Heart right ventricle (tissue), 16 donors: ENCODE measurements at regions not wholly inside any gene's neighbourhood (a gene's known extent, or its start where the extent isn't known, plus 50 kb on each side); places are given as distances from the start of the nearest gene placed in this dataset.

Source experiments
- ATAC-seq, 8 donors: fragments of 200-7000 bp; cut with Tn5 transposase; one replicate each; pipeline ENCODE4 v1.9.1; 2020; ENCODE audit warnings: mild to moderate bottlenecking in 8 of 8, moderate library complexity in 8 of 8, moderate number of reproducible peaks in 1 of 8
- DNase-seq, 2 donors: peaks; one replicate each; pipeline ENCODE4 v3.0.0-alpha.2; 2020
- H3K27ac ChIP-seq, 10 donors: fragments of 200-600 bp; sonication (generic) in 2 of 10; one replicate each; pipeline versions ENCODE4 v1.5.0 to v1.8.0; 2020 to 2022; ENCODE audit warnings: mild to moderate bottlenecking in 3 of 10
- H3K27me3 ChIP-seq, 7 donors: fragments of 200-600 bp; one replicate each; pipeline ENCODE4 v1.8.0; 2021 to 2022; ENCODE audit warnings: mild to moderate bottlenecking in 2 of 7
- H3K36me3 ChIP-seq, 9 donors: fragments of 200-600 bp; sonication (generic) in 1 of 9; one replicate each; pipeline versions ENCODE4 v1.5.0 to v1.8.0; 2020 to 2022; ENCODE audit warnings: mild to moderate bottlenecking in 2 of 9
- H3K4me1 ChIP-seq, 9 donors: fragments of 200-600 bp; sonication (generic) in 1 of 9; one replicate each; pipeline versions ENCODE4 v1.5.0 to v1.8.0; 2020 to 2022; ENCODE audit warnings: mild to moderate bottlenecking in 4 of 9
- H3K4me3 ChIP-seq, 10 donors: fragments of 200-600 bp; sonication (generic) in 2 of 10; one replicate each; pipeline versions ENCODE4 v1.5.0 to v1.8.0; 2020 to 2022; ENCODE audit warnings: mild to moderate bottlenecking in 7 of 10, moderate library complexity in 2 of 10
- H3K9me3 ChIP-seq, 11 donors: fragments of 200-600 bp in 10 of 11; sonication (generic) in 2 of 11; one replicate each; pipeline versions ENCODE4 v1.5.0 to v1.8.0; 2013 to 2022; ENCODE audit warnings: mild to moderate bottlenecking in 2 of 11, control low read depth in 1 of 11, moderate library complexity in 1 of 11
- CTCF ChIP-seq, 9 donors: fragments of 200-600 bp; sonication (generic) in 2 of 9; IDR thresholded peaks; one replicate each; pipeline versions ENCODE4 v1.5.0 to v1.8.0; 2021 to 2022; ENCODE audit warnings: antibody characterized with exemption in 9 of 9, mild to moderate bottlenecking in 5 of 9, moderate library complexity in 1 of 9
- WGBS, 2 donors: extraction: QIAGEN DNeasy Blood & Tissue Kit; methylation state at CpG; one replicate each; pipeline ENCODE4 v1.1.7; 2013; ENCODE audit warnings: inconsistent platforms in 1 of 2; 5-methylcytosine and 5-hydroxymethylcytosine counted together
- intact Hi-C, 10 donors: fragments of 100-400 bp; cut with DNase I; formaldehyde crosslinking; loops; one replicate each; pipeline versions ENCODE4 v1.11.1 to v1.14.2; 2022
- donor health status: Arrhythmogenic right ventricular cardiomyopathy.
- donor health status: ischemic (EF 13 %, LVEDD 7.1; RV severe dilation, severe dysfunction).
- donor health status: healthy with polysubstance abuse.
- donor health status: DM: no; HTN: yes; CAD: no.
- donor health status: DM: no; HTN: no; CAD: no.
- donor health status: ischemic (EF 25% LVEDD 6.9; RV normal size, moderate dysfunction).
- donor health status: ischemic (EF 25% LVEDD 5.7; RV mildly dilated, moderate dysfunction).
- donor health status: healthy.
- donor health status: DM: yes; HTN: yes; CAD: no.
- donor health status: Ischemic cardiomyopathy.
- donor health status: ischemic (EF 35%, LVEDD 5.7; RV mildly dilated, moderate dysfunction).
- donor health status: nonischemic (EF 11% LVEDD 7.7; RV severe dilation, severe dysfunction).
- donor health status: DM: yes; HTN: yes; CAD: no.
- donor health status: PGD.
- donor health status: ischemic (EF 29% LVEDD 5.4; RV normal size, mild dysfunction).
- donor health status: nonischemic (EF 23%, LVEDD 6.1; RV moderate dilation, normal function).

- DNase-seq (no peak), ATAC-seq (no peak)
- intact Hi-C loops = no loop called here
- H3K9me3 ChIP-seq = peaks cover 0 to 12% (median 0%) of the 10 kb centered on the region in 11 donors
- no peaks in the 10 kb centered on the region for H3K4me1 ChIP-seq
- no peaks in the 10 kb centered on the region for H3K36me3 ChIP-seq
- H3K27me3 ChIP-seq = no peaks in the 10 kb centered on the region
- H3K4me3 ChIP-seq = no peak overlapping the region
- H3K27ac ChIP-seq = no peak overlapping the region
- WGBS, 2 donors = 81 to 82% methylated on average over 3 of the region's 3 CpGs
- TF ChIP-seq CTCF (IDR thresholded peaks at IDR 0.05) = no peak
These were observed 117.7 kb upstream of the VCX3B start for GRCh38 chrX:8346892-8347291.

GRCh38 chrX:8349816-8350544 lies 114.7 kb upstream of the VCX3B start:
- 86 to 100% methylated on average over 1 of the region's 1 CpG for WGBS, 2 donors
- TF ChIP-seq CTCF (IDR thresholded peaks at IDR 0.05) = no peak
- no peaks in the 10 kb centered on the region for H3K4me1 ChIP-seq
- ATAC-seq (no peak), DNase-seq (no peak)
- H3K27me3 ChIP-seq = no peaks in the 10 kb centered on the region
- peaks cover 0 to 7% (median 0%) of the 10 kb centered on the region in 11 donors for H3K9me3 ChIP-seq
- H3K36me3 ChIP-seq = no peaks in the 10 kb centered on the region
- no peak overlapping the region for H3K4me3 ChIP-seq
- intact Hi-C loops = no loop called here
- no peak overlapping the region for H3K27ac ChIP-seq

GRCh38 chrX:8358302-8358701 lies 106.3 kb upstream of the VCX3B start:
- WGBS, 2 donors = 79 to 86% methylated on average over 3 of the region's 3 CpGs
- intact Hi-C loops = no loop called here
- Histone ChIP-seq H3K27ac (no peak overlapping the region), H3K36me3 (no peaks in the 10 kb centered on the region), H3K27me3 (no peaks in the 10 kb centered on the region), H3K4me3 (no peak overlapping the region), H3K9me3 (peaks cover 0 to 12% (median 0%) of the 10 kb centered on the region in 11 donors), H3K4me1 (no peaks in the 10 kb centered on the region)
- no peak for TF ChIP-seq CTCF (IDR thresholded peaks at IDR 0.05)
- no peak for DNase-seq
- ATAC-seq = no peak

- no peak overlapping the region for H3K4me3 ChIP-seq
- peak in 8 of 9 donors; percentile 18 to 56 (median 42) for TF ChIP-seq CTCF (IDR thresholded peaks at IDR 0.05)
- DNase-seq (no peak), ATAC-seq (no peak)
- H3K9me3 ChIP-seq = no peaks in the 10 kb centered on the region
- peaks cover 0 to 10% (median 0%) of the 10 kb centered on the region in 9 donors for H3K4me1 ChIP-seq
- no peaks in the 10 kb centered on the region for H3K36me3 ChIP-seq
- intact Hi-C loops = loop anchor here in 8 of 10 donors (5.0 to 10.0 kb wide), 4 partner anchors 360 to 373 kb away; partner anchors contain the start of gene ANOS1 (in 6 of the 8)
- 50 to 55% methylated on average over 13 of the region's 13 CpGs for WGBS, 2 donors
- no peaks in the 10 kb centered on the region for H3K27me3 ChIP-seq
- H3K27ac ChIP-seq = no peak overlapping the region
These were observed 100.1 kb upstream of the VCX3B start for GRCh38 chrX:8364369-8365141.
